ENCODE measurements at regions not wholly inside any gene's neighbourhood (a gene's known extent, or its start where the extent isn't known, plus 50 kb on each side); places are given as distances from the start of the nearest gene placed in this dataset.

DNA sequence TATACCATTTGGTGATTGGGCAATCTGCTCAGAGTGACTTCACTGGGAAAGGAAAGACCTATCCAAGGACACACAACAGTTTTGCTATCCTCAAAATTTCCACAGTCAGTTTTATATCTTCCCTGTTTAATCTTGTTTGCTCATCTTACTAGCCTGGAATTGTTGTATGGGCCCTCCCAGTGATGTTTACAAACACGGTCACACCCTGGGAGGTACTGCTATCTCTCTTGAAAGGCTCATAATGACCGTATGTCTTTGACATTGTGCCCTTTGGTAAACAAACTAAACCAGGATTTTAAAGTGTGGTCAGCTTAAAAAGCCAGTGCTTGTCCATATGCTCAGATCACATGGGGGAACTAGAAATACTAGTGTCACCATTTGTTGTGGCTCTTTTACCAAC lies 277.0 kb downstream of the CDH2 start:
- FAIRE-seq = no peak

DNA sequence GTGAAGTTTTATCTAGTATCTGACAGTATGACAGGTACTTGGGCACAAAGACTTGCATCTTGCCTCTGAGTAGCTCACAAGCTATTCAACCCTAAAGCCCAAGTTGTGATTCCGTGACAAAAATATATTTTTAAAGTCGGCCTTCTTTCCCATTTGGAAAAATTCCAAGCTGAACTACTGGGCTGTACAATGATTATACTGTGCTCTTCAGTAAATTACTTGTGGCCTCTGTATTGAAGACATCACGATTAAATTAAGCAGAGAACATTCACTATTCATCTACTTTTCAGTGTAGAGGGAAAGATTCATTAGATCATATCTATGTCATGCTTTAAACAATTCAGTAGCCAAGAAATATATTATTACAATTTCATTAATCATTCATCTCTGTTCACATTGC lies 282.2 kb downstream of the CDH2 start:
- FAIRE-seq = no peak

DNA sequence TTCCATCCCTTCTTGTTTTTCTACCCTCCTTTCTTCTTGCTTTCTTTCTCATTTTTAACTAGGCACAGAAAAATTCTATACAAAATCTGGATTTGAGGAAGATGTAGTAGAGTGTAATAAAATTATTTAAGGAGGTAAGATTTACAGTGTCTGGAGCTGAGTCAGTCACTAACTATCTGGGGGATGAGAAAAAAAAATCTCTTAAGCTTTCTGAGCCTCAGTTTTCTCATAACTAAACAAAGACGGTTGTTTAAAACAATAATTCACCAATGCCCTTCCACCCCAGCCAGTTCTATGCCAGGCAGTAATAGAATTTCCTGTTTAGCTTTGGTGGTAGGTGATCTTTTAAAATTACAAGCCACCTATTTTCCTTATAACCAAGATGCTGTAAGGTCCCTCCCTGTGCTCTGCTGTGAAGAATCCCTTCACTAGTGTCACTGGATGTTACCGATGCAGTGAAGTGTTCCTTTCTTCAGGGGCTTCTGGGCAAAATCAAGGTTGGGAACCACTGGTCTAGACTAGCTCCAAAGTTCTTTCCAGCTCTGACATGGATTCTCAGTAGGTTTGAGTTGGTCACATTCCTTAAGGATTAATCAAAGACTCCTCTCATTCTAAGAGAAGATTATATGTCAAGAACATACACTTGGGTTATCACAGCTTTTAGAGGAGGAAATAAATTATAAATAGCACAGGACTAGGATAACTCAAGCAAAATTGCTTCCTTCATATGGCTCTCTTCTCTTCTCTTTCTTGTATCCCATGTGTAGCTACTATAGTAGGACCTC lies 289.0 kb downstream of the CDH2 start:
- no peak for FAIRE-seq

DNA sequence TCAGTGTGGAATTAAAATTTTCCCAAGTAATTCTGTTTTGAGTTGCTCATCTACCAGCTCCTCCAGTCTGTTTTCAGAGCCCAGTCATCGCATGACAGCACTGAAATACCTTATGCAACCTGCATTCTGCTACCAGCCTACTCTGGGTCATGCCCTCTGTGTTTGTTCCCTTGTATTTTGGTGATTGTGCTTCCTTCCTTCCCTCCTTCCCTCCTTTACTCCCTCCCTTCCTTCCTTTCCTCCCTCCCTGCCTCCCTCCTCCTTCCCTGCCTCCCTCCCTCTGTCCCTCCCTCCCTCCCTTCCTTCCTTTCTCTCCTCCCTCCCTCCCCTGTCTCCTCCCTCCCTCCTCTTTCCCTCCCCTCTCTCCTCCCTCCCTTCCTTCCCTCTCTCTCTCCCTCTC lies 289.6 kb downstream of the CDH2 start:
- FAIRE-seq = no peak

DNA sequence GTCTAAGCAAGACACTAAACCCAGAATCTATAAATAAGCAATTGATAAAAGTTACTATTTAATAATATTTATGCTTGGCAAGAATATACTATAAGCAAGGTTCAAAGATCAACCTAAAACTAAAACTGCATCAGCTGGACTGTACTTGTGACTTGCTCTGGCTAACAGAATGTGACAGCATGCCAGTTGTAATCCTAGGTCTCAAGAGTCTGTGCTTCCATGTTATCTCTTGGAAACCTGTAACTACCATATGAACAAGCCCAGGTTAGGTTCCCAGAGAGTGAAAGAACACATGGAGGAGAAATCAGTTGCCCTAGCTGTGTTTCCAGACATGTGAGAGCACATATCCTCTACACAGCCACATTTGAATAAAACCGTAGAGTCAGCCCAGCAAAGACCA lies 297.4 kb downstream of the CDH2 start:
- FAIRE-seq = no peak

DNA sequence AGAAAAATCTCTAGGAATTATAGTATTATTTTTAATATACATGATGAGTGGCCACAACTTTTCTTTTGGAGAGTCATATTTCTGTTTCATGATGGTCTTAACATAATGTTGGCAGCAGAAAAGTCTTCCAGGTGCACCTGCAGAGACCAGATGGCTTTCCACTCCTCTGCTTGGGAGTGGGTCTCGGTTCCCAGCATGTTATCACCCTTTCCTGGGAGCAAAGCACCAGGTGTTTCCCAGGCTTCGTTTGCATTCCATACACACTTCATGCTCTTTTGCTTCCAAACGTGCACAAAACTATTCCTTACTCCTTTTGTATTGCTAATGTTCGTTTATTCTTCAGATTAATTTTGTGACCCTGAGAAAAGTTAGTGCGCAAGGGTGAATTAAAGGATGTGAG lies 305.2 kb downstream of the CDH2 start:
- no peak for FAIRE-seq

DNA sequence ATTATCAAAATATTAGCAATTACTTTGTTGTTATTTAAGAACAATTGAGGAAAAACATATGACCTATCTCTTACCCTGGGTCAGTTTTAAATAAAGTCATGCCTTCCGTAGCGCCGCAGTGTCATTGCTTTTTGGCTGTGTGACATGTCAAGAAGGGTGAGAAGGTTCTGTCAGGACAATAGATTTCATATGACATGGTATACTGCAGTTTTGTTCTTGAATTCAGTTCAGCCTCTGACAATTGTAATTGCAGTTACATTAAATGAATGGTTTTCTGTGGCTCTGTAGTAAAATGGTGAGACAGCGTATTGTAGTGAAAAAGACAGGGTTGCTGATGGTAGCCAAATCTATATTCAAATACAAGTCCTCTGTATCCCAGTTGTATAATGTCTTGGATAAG lies 307.2 kb downstream of the CDH2 start:
- no peak for FAIRE-seq

DNA sequence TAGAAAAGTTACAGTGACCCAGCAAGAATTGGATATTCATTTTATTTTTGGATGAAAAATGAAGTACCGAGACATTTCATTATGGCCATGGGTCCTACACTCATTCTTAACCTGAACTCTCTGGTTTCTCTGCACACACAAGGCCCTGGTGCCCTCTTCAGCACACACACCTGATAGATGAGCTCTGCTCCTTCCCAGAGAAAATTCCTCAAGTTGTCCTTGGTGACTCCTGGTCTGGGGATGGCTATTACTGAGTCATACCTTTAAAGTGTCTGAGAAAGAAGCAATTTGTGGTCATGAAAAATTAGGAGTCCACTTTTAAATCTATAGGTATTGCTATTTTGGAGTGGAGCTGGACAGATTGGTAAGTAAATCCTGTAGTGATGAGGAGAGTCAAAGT lies 311.5 kb downstream of the CDH2 start:
- FAIRE-seq = no peak

DNA sequence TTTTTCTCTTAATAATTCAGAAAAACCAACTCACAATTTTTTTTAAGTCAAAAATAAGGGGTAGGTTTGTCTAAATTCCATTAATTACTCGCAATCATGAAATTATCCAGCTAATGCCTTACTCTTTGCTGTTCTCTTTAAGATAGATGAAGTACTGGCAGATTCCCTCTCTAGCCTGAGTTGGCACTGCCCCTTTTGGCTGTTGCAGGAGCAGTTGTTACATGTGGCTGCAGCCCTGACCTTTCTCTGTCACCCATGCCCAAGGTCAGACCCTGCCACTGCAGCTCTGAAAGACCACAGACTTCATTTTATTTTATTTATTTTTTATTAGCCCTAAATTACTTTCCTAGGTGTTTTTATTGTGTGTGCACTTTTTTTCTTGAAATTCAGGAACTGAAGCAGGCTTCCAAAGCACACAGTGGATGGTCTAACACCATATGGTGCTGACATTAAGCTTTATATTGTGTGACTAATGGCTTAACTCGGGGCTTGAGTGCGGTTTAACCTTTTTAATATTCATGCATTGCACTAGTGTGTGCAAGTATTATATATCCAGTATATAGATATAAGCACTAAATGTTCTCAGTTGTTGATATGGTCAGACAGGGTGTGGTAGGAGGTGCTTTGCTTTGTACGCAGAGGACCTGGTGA lies 313.0 kb downstream of the CDH2 start:
- FAIRE-seq = no peak

DNA sequence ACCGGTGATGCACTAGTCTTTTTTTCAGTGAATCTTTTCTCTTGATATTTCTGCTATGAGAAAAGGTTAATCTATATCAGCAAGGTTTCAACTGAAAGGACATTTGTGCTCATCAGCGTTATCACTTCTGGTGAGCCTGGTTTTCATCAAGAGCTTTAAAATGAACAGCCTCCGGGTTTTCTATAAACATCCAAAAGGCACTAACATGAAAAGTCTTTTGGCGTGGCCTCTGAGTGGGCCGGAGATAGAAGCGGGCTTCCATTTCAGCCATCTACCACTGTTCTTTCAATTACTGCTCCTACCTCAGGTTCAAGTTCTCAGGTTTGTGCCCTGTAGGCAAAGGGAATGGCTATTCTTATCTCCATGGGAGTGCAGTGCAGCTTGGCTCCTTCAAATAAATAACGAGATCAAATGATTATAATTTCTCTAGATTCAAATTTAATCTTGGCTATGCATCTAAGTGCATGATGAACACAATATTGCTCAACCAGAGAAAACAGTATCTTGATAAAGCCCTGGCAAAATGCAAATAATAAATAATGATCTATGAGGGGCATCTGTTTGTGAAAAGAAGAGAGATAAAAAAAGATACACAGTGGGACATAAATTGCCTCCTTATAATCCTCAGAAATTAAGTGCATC lies 314.8 kb downstream of the CDH2 start:
- FAIRE-seq = no peak

DNA sequence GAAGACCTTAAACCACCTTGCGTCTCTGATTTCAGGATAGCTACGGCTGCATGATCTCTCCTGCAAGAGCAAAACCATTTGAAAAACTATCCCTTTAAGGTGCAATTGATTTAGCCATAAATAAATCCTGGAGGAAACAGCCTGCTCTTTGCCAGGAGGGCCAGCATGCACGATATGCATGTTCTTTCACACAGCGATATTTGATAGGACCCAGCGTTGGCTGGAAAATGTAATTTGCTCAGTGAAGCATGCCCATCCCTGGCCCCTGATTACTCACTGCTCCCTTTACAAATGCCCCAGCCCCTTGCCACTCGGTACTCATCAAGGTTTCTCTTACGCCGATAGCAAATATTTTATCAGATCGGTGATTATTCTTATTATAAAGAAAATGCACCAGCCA lies 315.4 kb downstream of the CDH2 start:
- no peak for FAIRE-seq

DNA sequence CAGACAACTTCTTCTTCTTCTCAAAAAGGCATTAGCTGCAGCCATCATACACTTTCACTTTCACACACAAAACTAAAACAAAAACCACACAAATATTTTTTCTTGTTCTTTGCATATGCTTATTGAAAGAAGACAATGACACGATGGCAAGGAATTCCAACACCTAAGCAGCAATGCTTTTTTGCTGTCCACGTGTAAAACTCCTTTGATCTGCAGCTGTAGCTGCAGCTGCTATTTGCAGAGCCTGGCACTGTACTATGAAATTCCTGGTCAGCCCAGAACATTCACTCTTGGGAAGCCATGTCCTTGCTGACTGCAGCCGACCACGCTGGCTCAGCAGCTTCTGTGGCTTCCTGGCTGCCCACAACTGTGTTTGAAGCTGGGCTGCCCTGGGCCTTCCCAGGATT lies 316.2 kb downstream of the CDH2 start:
- no peak for FAIRE-seq

DNA sequence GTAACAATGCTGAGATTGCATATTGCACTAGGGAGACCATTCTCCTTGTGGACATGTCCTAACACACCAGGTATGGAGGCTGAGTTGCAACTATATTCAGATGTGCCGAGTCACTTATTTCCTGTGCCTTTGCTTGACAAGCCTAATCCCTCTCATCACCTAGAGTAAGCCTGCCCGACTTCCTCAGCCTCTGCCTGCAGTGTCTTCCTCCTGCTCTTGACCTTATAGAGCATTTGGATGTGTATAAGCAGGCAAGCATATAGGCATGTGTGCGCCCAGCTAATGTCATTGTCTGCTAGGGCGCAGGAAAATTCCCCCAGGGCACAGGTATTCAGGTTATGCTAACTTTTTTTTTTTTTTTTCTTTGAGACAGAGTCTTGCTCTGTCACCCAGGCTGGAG lies 316.9 kb downstream of the CDH2 start:
- no peak for FAIRE-seq

DNA sequence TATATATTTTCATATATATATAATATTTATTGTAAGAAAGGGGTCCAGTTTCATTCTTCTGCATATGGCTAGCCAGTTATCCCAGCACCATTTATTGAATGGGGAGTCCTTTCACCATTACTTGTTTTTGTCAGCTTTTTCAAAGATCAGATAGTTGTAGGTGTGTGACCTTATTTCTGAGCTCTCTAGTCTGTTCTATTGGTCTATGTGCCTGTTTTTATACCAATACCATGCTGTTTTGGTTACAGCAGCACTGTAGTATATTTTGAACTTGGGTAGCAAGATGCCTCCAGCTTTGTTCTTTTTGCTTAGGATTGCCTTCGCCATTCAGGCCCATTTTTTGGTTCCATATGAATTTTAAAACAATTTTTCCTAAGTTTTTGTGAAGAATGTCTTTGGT lies 320.1 kb downstream of the CDH2 start:
- FAIRE-seq = no peak

DNA sequence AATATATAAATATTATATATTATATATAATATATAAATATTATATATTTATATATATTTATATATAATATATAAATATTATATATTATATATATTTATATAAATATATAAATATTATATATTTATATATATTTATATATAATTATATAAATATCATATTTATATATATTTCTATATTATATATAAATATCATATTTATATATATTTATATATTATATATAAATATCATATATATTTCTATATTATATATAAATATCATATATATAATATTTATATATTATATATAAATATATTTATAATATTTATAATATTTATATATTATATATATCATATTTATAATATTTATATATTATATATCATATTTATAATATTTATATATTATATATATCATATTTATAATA lies 321.4 kb downstream of the CDH2 start:
- FAIRE-seq = no peak

DNA sequence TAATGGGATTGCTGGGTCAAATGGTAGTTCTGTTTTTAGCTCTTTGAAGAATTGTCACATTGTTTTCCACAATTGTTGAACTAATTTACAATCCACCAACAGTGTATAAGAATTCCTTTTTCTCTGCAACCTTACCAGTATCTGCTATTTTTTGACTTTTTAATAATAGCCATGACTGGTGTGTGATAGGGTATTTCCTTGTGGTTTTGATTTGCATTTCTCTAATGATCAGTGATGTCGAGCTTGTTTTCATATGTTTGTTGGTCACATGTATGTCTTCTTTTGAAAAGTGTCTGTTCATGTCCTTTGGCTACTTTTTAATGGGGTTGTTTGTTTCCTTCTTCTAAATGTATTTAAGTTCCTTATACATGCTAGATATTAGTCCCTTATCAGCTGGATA lies 322.3 kb downstream of the CDH2 start:
- FAIRE-seq = no peak

DNA sequence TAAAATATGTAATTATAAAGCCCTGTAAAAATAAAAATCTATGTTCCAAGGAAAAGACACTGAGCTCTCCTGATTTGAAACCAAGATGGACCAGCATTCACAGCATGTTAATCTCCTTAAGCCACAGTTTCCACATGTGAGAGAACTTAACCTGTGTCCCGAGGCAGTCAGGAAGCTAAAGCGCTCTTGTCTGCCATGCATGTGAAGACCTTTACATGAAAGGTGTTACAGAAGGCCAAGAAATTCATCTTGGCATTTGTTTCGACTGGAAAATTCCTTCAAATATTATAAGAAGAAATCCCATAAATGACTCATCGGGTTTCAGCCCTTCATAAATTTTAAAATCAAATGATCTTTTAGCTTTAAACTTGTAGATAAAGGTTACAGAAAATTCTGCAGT lies 328.6 kb downstream of the CDH2 start:
- no peak for FAIRE-seq

DNA sequence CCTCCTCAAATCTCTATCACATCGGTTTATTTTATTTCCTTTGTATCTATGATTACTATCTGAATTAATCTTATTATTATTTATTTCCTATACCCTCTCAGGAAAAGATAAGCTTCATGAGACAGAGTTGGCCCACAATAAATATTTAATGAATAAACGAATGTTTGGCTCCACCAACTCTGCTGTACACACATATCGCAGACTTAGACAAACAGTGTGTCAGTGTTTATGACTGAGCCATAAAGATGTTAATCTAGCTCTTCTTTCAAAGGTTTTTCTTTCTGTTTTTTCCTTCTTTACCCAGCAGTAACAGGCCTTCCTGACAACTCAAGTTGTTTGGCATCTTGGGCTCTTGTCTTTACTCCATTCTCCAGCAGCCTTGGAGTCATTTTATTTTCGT lies 329.5 kb downstream of the CDH2 start:
- no peak for FAIRE-seq

DNA sequence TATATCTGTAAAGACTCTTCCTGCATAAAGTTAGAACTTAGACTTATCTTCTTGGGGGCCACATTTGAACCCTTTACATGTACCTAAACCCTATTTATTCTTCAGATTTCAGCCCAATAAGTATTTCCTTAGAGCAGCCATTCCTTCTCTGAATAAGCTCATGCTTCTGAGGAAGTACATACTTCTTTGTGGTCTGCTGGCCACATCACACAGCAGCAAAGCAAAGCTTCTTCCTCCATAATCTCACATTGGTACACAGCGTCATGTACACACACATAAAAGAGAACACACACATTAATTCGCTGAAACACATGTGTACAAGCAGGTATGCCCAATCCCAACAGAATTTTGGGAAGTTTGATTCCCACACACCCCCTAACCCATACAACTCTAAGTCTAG lies 331.0 kb downstream of the CDH2 start:
- no peak for FAIRE-seq

DNA sequence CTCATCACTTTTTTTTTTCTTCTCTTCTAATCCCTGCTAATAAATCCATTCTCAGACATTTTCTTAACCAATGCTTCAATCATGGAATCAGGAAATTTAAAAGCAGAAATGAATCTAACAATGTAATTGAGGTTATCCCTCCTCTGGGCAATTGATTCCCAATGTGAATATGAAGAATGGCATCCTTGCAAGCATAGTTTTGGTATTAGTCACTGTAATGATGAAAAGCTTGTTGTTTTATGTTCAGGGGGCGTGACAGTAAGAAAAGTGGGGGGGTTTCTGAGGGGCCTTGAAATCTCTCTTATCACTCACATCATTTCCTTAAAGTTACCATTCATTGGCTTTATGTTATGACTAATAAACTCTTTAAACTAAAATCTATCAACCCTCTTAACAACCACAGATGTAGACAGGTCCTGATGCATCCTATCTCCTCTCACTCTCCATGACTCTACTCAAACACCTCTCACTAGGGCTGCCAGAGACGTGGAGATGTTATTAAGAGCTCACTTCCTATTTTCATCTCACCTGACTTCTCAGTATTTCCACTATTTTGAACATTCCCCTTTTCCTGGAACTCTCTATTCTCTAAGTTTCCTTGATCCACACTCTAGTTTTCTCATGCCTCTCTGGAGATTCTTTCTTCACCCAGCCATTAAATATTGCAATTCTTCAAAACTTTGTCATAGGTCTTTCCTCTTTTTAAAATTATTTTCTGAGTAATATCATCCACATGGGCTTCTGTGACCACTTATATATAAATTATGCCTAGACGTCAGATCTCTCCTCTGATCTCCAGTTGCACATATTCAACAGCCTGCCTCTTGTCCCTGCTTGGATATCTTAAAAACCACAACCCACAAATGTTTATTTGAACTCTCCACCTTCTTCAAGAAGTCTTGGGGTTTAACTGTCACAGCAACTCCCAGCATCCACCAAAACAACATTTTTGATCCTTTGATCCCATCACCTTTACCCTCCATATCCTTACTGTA lies 332.9 kb downstream of the CDH2 start:
- FAIRE-seq = no peak

DNA sequence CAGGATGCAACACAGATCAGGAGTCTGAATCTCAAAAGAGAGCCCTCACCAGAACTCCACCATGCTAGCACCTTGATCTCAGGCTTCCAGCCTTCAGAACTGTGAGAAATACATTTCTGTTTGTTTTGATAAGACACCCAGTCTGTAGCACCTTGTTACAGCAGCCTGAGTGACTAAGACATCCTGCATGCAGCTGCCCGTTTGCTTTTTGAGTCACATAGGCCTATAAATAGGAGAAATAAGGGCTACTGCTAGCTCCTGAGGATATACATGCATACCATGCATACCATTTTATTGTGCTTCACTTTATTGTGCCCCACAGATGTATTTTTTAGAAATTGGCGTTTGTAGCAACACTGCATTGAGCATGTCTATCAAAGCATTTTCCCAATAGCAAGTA lies 337.8 kb downstream of the CDH2 start:
- FAIRE-seq = no peak

DNA sequence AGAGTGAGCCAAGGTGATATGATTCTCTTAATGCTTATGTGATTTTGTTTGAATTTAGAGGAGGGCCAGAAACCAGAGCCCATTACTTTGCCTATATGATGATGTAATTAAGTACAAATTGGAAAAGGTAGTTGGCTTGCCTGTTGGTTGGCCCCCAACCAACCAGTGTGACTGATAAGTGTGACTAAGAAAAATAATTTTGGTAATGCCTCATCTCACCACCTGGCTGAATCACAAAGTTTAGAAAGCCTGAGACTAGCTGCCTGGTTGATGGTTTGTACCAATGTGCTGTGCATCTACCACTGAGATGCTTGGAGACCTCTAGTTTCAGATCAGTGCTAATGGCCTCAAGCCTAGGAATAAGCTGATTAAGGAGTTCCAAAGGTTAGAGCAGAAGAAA lies 338.7 kb downstream of the CDH2 start:
- no peak for FAIRE-seq

DNA sequence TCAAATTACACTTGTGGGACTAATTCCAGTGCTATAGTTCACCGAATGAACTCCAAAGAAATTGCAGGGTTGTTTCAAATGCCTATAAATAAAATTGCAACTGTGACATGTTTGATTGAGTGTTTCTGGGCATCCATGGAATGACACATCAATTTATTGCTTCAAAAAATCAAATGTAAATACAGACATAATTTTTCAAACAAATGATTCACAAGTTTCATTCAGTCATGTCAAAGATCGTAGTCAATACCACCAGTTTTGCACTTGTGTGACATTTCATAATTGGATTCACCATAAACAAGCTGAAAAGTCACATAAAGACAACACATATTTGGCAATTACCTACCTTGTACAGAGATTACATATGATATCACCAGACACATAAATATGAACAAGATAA lies 350.8 kb downstream of the CDH2 start:
- no peak for FAIRE-seq

Data from G401.6 (cell line).